Stimulated activated CD8-positive, alpha-beta memory T cell treated with anti-CD3 and anti-CD28 coated beads, Interleukin-7, amount 100 ng/mL, for 24 hours (primary cell): ENCODE measurements at regions not wholly inside any gene's neighbourhood (a gene's known extent, or its start where the extent isn't known, plus 50 kb on each side); places are given as distances from the start of the nearest gene placed in this dataset.
"Not testable (repeated sequence)": the region's sequence is repeated elsewhere in the genome, so short reads cannot be mapped to it uniquely, and the experiment has no call there.

Source experiments
- DNase-seq: peaks from one replicate; pipeline ENCODE4 v3.0.0-alpha.2; 2020; ENCODE audit warnings: low read depth

DNA sequence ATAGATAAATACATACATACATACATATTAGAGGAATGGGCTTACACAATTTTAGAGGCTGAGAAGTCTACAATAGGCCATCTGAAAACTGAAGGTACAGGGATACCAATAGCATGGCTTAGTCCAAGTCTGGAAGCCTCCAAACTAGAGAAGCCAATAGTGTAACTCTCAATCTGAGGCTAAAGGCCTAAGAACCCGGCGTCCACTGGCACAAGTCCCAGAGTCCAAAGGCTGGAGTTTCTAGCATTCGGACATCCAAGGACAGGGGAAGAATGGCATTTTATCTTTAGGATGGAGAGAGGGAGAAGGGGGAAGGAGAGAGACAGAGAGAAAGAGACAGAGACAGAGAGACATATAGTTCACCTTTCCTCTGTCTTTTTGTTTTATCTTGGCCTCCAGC is 63.7 kb upstream of the SYT4 start:
- no peak for DNase-seq

- DNase-seq = no peak
Observed at GRCh38 chr18:43350176-43350575, 72.9 kb upstream of the SYT4 start.

- no peak for DNase-seq
Observed at GRCh38 chr18:43364535-43364934, 87.2 kb upstream of the SYT4 start.

GRCh38 chr18:43367895-43368294 is 90.6 kb upstream of the SYT4 start:
- DNase-seq = no peak

DNA sequence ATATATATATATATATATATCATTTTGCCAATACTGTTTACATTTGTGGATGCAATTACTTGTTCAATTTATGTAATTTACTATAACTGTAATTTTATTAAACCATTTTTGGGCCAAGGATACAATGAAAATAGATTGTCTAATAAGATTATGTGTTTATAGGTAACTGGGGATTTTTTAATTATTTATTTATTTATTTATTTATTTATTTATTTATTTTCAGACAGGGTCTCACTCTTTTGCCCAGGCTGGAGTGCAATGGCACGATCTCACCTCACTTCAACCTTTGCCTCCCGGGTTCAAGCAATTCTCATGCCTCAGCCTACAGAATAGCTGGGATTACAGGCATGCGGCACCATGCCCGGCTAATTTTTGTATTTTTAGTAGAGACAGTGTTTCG is 92.0 kb upstream of the SYT4 start:
- not testable (repeated sequence) for DNase-seq

GRCh38 chr18:43372773-43373172 is 95.5 kb upstream of the SYT4 start:
- no peak for DNase-seq

DNA sequence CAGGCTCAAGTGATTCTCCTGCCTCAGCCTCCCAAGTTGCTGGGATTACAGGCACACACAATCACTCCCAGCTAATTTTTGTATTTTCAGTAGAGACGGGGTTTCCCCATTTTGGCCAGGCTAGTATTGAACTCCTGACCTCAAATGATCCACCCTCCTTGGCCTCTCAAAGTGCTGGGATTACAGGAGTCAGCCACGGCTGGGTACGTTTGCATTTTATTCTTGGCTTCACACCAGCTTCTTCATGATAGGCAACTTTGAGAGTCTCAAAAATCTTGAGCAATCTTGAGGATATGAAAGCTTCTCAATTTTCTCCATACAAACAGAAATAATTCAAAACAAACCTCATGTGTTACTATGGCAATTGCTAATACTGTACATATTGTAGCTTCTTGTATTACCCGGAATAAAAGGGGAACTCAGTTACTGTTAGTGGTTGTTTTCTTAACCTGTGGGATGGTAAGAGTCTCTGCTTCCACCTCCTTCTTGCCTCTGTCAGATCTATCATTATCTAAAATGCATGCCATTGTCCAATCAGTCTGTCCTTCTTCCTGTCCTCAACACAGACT is 102.9 kb upstream of the SYT4 start:
- no peak for DNase-seq

DNA sequence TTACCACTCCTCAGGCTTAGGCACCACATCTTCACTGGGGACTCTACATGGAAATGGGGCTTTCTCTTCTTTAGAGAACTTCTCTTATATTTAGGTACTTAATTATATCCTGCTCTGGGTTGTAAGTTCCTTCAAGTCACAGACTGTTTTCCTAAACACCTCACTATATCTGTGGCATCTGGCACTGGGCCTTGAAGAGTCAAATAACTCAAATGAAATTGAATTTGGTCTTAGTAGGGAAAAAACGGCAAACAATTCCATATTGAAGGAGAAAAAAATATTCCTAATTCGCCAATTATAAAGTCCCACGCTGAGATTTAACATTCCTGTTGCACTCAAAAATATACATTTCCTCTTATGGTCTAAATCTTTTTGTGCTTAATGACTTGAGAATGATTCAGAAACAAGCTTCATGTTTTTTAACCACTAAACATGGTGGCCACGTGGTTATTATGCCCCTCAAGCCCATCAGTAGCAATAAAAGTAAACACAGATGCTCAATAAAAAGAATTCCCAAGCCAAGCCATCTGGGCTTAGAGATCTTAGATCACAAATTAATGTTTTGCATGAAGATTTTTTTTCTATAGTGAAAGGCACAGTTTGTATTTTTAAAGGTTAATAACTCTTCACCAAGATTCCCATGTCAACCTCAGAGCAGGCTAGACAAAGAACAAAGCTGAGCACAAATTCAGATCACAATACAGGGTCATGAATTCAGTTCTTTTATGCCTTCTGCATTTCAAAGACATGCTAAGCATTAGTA is 105.5 kb upstream of the SYT4 start:
- no peak for DNase-seq

DNA sequence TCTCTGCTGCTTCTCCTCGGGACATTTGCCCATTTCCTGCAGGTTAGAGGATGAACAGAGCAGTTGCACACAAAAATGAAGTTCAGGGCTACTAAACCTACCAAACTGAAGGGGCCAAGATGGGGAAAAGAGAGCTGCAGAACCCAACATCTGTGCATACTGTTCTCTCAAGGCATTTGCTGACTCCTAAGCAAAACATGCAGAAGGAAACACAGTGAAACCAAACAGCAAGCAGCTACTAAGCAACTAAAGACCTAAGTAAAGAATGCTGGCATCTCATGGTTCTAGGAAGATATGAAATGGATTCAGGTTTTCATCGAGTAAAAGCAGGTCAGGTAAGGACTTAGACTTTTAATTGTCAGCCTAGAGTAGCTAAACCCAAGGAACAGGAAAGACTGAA is 111.9 kb upstream of the SYT4 start:
- no peak for DNase-seq

DNA sequence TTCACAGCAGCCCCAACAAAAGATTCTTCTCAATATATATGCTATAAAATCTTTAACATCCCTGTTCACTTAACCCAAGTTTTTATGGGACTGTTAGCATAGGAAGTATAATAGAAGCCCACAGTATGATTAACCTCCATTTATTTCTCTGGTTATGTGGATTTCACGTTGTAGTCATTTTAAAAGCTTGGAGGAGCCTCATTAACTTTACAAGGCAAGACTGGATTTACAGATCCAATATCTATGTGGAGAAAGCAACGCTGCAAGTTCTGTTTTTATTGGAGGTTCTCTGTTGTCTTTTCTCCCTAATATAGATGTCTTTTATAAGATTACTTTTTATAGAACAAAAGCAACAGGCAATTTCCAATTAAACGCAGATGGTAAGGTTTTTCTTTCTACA is 114.9 kb upstream of the SYT4 start:
- DNase-seq = no peak

- DNase-seq = no peak
Observed at GRCh38 chr18:43393174-43393573, 115.9 kb upstream of the SYT4 start.

GRCh38 chr18:43396266-43396665 is 119.0 kb upstream of the SYT4 start:
- no peak for DNase-seq

DNA sequence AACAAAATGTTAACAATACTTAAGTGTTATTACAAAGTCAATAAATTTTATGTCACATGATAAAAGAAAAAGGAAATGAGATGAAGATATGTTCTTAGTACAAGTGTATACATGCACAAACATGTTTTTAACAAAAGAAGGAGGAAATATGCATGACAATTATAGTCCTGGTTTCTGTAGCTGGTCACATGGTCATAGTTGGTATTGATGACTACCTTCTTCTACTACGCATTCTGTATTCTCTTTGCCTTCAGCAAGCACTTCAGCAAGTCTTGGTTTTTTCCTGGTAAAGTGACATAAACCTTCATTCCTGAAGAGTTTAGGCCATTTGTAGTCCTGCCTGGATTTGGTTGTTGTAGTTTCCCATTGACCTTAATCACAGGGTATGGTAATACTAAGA is 121.3 kb upstream of the SYT4 start:
- DNase-seq = no peak

- no peak for DNase-seq
Observed at GRCh38 chr18:43405097-43405496, 127.8 kb upstream of the SYT4 start.

- DNase-seq = no peak
Observed at GRCh38 chr18:43414006-43414405, 136.7 kb upstream of the SYT4 start.

DNA sequence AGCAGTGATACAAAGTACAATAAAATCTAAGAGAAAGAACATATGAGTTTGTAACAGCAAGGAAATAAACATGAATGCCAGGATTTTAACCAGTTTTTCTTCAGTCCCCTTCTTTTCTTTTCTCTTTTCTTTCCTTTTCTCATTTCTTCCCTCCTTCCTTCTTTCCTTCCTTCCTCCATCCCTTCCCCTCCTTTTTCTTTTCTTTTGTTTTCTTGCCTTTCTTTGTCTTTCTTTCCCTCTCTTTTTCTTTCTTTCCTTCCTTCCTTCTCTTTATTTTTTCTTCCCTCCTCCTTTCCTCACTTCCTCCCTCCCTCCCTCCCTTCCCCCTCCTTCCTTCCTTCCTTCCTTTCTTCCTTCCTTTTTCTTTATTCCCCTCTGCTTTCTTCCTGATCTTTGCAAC is 142.8 kb upstream of the SYT4 start:
- no peak for DNase-seq

DNA sequence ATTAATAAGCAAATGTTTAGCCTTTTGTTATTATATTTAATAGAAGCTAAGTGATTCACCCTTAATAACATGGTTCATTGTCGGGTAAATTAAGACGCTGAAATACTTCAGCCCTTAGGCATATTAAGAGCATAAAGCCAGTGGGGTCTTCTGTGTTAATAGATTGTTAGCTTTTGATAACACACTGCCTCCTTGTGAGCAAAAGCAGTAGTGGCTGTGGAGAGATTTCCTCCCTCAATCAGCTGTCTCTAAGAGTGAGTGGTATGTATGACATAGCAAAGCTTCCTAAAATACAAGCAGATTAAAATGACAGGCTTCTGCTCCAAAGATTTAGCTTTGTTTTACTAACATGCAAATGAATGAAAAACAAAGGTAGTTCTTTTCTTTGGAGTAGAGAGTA is 143.7 kb upstream of the SYT4 start:
- no peak for DNase-seq

DNA sequence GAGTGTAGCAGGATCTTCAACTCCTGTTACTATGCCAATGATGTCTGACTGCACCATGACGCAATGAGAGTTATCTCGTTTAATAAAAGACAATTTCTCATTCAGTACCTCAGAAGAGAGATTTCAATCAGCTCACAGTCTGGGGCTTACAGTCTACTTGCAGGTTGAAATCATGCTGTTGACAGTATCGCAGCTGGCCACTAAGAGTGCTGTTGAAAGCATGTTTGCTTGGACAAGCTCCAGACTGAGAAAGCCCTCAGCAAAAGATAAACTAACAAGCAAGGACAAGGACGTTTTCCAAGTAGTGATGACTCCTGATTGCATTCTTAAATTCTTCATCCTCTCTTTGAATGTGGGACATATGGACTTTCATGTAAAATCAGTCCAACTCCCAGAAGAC is 145.2 kb upstream of the SYT4 start:
- DNase-seq = no peak

DNA sequence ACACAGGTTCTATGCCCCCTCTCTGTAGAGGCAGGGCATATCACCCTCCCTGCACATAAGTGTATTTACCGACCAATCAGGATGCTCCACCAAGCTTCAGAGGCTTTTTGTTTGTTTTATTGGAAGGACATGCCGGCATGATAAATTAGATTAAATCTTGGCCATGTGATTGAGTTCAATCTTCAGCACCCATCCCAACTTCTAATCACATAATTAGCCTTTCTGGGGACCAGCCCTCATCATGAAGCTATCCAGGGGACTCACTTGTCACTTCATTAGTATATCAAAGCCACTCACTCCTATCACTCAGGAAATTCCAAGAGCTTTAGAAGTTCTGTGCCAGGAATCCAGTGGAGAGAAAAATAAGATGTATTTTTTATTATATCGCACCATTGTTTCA is 158.6 kb upstream of the SYT4 start:
- no peak for DNase-seq

DNA sequence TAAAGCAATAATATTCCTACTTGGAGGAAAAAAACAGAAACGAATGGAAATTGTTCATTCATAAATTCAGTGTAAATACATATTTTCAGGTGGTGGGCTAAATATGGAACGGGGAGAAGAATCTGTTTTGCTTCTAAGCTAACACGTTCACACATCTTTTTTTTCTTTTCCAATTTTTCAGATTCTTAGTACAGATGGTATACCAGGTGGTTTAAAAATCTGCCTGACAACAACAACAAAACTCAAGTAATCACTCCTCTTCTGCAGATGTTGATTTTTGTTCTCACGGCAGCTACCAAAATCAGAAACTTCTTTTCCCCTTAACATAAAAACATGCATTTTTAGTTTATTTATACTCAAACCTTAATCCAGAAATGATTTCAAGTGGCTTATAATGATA is 164.8 kb upstream of the SYT4 start:
- no peak for DNase-seq

DNA sequence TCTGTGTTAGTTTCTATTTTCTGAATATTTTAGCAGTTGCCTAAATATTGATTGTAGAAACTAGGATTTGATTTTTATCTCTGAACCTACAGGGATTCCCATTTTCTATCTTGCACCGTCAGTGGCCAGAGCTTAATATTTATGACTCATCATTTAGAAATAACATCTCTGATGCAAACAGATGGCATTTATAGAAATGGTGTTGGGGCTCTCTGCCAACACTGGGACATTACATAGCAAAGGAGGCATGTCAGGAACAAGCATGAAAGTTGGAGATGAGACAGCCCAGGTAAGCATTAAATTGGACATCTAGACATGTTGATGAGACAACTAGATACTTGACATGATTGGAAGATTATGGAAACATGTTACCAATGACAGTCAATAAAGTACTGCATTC is 165.3 kb upstream of the SYT4 start:
- no peak for DNase-seq

- no peak for DNase-seq
Observed at GRCh38 chr18:43465483-43465882, 188.2 kb upstream of the SYT4 start.

- no peak for DNase-seq
Observed at GRCh38 chr18:43471873-43472272, 194.6 kb upstream of the SYT4 start.

- DNase-seq = no peak
Observed at GRCh38 chr18:43481069-43481468, 203.8 kb upstream of the SYT4 start.
